Kidney capillary endothelial cell (primary cell): ENCODE measurements at regions not wholly inside any gene's neighbourhood (a gene's known extent, or its start where the extent isn't known, plus 50 kb on each side); places are given as distances from the start of the nearest gene placed in this dataset.
A peak's percentile ranks its signal among the peaks of the same experiment; 100 is the strongest.

ENCODE experiments used
- DNase-seq: peaks from one replicate; pipeline ENCODE4 v3.0.0-alpha.2; 2018; ENCODE audit warnings: low spot score

DNA sequence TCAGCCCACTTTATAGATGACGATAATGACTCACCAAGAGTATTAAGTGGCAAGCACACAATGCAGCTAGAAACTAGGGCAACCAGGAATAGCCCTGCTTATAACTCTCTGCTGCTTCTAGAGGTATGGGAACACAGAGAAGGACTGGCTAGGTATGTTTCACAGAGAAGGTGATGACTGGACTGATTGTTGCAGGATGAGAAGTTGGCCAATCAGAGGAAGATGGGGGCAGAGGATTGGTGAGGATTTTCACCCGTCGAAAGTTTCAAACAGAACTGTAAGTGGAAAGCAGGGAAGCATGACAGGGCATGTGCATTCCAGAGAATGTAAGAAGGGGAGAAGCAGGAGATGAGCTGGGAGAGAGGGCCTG lies 222.4 kb upstream of the JUN start:
- no peak for DNase-seq

DNA sequence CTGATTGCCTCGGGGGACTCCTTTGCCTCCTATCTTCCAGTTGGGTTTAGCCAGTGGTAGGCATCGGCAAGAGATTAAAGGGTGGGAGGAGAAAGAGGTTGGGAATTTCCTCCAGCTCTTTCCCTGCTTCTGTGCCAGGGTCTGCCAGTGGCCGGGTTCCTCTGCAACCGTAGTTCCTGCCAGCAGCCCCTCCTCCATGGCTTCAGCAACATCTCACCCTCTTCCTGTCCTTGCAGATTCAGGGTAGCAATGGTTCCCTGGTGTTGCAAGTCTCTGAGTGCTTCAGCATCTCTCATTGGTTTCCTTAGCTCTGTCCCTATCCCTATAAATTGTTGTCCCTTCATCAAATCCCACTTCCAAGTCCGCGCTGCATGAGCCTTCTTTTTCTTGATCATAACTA lies 223.1 kb upstream of the JUN start:
- DNase-seq, result no peak

DNA sequence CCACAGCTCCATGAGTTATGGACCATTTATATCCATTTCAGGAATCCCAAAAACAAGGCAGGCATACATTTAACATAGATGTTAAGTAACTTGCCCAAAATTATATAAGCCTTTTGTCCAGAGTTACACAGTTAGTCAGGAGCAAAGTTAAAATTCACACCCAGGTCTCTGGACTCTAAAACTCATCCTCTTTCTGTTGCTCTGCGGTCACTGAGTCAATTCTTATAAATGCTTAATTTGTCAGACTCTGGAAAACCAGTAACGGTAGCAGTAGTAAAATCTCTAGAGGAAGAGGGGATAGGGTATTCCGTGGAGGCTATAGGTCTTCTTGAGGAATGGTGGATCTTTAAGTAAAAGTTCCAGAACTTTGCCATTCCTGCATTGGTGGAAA lies 223.6 kb upstream of the JUN start:
- no peak for DNase-seq

DNA sequence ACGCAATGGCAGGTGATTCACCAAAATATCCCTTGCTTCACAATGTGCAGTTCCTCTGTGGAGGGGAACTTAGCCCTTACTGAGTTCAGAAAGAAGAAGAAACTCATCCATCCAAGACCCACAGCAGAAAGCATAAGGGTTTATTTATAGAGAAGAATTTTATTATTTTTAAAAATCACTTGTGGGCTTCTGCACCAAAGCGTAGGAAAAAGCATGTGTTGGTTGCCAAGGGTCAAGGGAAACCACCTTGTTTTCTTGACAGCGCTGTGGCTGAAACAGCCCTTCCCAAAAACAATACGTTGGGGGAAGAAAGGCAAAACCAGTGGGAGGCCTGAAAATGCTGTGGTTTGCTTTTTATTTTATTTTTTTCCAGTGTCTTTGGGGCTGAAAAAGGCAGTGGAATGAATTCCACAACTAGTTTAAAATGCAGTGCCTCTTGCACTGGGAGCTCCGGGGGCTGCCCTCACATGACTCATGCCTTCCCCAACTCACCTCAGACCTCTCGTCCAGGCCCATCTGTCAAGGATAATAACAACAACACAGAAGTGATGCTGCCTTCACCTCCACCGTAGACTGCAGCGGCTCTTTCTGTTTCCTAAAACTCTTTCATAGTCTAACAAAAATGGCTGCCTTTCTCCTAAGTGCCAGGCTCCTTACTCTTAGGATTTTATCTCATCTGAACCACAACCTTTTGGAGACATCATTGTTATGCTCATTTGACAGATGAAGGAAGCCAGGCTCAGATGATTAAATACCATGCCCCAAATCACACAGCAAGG lies 224.2 kb upstream of the JUN start:
- no peak for DNase-seq

DNA sequence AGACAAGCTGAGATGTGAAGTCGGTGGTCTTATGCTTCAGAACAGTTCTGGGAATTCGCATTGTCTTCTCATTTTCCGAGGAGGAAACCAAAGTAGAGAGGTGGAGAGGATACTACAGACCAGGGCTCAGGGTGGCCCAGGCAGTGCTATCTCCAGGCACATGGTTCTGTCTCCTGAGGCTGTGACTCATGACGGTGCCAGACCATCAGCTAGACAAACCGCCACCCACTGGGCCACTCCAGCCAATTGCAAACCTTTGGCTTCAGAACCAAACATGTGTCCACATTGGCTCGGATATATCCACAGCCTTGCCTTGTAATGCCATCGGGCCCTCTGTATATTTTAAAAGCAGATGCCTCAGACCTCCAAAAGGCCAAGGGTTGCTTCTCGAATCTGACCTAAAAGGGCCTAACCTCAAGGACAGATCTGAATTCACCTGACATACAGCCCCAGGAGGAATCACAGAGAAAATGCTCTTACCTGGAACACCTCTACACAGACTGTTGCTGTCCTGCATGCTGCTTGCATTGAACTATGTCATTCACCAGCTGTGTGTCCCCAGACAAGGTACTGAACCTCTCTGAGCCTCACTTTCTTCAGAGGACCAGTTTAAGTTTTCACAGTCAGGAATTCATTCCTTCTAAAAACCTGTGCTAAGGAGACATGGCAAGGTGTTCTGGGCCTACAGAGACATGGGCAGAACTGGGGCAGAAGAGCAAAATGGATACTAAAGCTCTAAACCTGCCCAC lies 224.9 kb upstream of the JUN start:
- no peak for DNase-seq

DNA sequence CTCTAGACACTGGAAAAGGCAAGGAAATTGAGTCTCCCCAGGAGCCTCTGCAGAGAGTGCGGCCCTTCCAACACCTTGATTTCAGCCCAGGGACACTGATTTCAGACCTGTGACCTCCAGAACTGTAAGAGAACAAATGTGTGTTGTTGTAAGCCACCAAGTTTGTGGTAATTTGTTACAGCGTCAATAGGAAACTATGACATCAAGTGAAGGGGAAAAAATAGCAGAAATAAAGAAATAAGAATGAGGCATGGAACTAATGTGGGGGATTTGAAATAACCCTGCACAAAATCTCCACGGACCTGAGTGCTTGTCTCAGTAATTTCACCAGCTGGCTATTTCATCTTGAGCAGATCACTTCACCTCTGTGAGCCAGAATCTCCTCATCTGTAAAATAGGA lies 227.8 kb upstream of the JUN start:
- no peak for DNase-seq

DNA sequence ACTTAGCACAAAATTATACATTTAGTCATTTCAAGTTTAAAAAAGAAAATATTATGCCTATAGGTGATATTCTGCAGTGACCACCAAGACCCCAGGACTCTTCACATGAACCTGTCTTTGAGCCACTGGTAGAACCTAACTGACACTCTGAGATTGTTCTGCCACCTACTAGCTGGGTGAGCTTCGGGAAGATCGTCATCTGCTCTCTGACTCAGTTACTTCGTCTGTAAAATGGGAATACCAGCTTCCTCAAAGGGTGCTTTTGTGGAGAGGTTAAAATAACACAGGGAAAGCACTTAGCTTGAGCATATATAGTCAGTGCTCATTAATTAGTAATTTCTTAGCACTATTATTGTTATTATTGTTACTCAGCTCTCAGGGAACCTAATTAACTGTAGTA lies 228.5 kb upstream of the JUN start:
- DNase-seq, result no peak

DNA sequence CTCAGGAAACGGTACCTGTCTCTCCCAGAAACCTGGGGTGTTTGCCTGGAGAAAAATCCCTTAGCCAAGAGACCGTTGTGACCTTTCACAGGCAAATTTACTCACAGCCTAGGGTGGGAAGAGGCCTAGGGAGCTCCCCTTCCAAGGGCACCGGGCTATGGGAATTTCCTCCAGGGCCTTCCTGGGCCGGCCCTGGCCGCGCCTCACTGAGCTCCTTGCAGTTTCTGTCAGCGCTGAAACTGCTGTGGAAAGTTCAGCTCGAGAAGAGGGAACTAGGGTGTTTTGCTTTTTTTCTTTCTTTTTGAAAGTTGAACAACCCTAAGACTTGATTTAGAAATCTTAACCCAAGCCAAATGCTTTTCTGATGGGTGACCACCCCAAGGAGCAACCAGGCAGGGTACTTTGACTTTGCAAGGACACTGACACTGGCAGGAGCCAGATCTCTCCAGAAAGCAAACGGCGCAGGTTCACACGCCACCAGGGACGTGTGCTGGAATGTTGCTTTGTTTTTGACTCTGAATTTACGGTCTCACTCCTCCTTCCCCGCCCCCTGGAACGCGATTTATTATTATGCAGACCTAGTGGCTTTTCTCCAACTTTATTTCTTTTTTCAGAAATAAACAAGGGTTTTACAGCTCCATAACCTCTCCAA lies 229.6 kb upstream of the JUN start:
- DNase-seq, result no peak

DNA sequence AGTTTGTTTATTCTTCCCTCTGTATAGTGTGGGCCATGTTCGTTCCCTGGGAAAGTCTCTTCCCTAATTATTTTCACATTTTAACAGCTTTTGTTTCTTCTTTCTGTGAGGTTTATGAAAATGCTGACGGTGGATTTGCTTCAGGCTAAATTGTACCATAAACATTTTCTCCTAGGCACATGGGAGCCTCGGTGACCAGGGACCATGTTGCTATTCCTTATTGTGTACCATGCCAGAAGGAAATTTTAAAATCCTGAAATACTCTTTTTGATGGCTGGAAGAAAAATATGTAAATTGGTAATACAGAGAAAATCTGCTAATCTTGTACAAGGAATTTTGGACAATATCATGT lies 230.1 kb upstream of the JUN start:
- DNase-seq, result no peak

DNA sequence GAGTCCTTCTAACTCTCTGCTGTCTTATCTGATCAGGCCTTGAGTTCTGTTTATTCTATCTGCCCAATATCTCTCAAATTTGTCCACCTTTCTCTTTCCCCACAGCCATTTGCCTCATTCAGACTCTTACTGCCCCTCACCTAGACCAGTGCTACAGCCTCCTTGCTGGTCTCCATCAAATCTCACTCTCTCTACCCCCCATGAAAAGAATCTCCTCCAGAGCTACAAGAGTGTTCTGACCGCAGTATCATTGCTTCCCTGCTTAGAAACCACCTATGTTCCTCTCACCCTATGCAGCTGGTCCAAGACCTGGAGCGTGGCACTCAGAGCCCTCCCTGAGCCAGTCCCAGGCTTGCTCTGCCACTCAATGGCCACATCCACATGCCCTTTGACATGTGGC lies 231.0 kb upstream of the JUN start:
- no peak for DNase-seq

DNA sequence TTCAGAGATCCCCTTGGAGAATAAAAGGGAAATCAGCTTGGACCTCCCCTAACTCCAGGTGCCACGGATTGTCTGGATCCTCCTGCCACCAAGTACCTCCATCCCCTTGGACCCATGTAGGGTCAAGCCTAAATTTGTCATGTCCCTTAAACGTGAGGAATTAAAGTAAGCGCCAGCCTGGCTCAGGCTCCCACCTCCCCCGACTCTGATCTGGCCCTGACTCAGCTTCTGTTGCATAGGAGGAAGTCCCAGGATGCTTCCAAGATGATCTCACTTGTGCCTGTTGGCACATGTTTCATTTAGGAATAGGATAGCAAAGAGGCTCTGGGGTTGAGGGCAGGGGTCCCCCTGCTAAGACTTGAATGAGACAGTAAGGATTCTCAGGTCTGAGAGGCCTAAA lies 231.9 kb upstream of the JUN start:
- peak; percentile 77 for DNase-seq

DNA sequence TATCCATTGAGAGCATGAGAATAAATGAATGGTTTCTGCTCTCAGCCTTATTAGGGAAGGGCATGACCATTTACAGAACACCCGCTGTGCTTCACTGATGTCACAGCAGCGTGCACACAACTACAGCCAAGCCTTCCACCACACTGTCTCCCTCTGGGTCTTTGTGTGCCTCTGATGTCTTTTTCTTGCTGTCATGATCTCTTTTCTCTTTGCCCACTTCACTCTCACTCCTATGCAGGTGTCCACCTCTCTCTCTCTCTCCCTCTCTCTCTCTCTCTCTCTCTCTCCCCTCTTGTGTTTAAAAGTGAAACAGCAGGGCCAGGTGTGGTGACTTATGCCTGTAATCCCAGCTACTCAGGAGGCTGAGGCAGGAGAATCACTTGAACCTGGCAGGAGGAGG lies 232.5 kb upstream of the JUN start:
- no peak for DNase-seq

DNA sequence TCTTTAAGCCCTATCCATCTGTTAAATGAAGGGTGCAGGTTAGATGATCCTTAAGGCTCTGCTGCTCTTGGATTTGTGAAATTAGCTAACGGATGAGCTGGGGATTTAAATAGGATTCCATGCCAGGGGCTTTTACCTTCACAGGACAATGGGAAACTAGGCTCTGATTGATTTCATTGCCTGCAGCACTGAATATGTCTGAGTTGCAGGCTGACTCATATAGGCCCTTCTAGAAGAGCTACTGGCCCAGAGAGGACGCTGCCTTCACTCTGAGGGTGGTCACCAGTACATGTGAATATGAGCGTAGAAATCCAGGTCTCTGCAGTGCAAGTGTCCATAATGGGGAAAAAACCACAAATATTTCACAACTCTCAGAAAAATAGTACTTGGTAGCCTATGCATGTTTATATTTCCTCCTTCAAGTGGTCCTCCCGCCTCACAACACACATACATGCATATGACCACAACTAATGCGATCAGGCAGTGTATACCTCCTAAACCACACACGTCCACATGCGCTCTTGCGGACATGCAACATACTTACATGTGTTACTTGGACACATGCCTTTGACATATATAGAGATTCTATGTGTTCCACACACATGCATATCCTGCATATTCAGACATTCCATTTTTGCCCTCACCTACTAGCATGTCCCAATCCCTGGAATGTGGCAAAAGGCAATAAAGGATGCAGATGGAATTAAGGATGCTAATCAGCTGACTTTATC lies 233.8 kb upstream of the JUN start:
- no peak for DNase-seq

DNA sequence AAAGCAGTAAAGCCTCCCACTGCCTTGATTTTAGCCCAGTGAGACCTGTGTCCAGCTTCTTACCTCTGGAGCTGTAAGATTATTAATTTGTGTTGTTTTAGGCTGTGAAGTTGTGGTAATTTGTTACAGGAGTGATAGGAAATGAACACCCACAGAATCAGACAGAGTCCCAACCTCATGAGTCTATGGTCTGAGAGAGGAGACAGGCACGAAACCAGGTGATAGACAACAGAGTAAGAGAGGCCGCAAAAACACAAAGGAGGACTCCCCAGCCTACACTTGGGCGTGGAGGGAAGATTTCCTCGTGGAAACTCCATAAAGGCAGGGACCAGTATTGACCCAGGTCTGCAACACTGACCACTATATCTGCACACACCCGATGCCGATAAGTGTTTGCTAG lies 234.6 kb upstream of the JUN start:
- no peak for DNase-seq

DNA sequence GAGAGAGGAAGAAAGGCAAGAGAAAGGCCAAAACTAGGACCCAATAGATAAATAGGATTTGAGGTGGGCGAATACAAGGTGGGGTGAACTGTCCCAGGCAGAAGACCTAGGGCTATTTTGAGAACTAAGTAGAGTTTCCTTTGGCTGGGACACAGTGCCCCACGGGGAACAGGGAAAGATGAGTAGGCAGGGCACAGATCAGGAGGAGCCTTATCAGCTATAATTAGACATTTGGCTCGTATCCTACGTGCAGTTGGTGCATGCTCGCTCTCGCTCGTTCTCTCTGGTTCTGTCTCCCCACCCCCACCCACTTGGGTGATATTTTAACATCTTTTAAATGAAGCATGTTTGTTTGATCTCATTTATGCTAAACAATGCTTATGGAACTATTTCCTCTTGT lies 235.0 kb upstream of the JUN start:
- DNase-seq, result no peak

DNA sequence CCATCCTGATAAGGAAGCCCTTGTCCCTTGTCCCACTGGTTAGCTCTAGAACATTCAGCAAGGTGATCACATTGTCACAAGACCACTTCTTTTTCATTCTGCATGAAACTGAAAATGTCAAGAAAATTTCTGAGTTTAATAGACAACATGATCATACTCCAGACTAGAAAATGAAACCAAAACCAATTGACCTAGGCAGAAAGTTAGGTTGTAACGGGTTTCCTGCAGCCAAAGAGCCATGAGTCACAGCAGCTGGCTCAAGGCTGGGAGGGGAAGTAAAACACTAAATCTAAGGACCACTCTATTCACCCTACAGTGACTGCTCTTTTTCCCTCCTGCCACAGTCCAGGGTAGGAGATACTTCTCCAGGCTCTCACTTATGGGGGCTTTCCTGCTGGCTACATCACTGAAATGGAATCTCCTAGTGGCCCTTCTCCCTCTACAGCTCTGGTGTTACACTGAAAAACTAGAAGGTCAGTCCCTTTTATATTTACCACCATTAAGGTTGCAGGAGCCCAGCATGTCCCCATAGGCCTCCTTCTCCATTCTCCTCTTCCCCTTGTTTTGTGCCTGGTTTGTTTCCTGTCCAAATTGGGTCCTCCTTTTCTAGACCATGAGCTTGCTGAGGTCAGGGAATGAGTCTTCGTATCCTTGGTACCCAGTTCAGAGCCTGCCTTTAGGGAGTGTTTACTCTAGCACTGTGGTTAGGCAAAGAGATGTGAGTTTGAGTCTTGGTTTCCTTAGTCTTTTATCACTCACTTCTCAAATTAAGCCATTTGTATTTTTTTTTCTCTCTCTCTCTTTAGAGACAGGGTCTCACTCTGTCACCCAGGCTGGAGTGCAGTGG lies 236.5 kb upstream of the JUN start:
- peak; percentile 88 for DNase-seq

DNA sequence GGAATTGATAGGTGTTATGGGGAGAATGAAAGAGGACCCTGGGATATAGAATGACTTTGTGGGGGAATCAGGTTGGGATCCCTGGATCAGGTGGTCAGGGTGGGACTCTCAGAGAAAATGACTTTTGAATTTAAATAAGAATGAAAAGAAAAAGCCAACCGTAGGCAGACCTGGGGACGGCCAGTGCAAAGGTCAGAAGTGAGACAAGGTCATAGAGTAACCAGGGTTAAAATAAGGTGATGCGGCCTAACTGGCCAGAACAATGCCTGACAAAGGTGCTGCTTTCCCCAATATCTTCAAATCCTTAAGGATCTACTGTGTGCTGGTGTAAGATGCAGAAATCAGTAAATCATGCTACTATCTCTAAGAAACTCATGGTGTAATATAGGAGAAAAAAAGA lies 238.4 kb upstream of the JUN start:
- DNase-seq, result no peak

DNA sequence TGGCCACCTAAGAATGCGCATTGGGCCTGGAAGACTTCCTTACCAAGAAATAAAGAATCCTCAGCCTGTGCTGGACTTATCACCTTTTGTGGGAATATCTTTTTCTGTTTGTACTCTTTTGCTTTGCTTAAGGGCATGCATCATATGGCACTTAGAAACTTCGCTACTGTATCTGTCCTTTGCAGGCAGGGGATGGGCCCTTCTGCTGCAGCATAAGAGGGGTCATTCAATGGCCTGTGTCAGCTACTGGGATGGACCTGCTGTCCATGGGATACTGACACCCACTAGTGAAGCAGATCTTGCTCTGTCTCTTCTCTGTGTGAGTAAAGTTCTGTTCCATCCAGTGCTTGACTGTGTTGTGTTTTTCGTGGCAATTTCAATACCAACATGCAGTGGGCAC lies 239.0 kb upstream of the JUN start:
- no peak for DNase-seq

DNA sequence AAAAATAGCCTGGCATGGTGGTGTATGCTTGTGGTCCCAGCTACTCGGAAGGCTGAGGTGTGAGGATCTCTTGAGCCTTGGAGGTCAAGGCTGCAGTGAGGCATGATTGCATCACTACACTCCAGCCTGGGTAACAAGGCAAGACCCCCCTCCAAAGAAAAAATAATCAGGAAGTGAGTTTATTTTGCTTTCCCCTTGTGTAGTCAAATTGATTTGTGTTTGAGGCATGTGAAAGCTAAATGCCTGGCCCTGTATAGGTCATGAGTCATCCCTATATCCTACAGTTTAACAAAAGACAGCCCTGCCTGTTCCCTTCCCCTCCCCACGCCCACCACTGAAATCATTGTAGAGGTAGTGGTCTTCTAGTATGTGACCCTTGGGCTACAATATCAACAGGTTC lies 241.4 kb upstream of the JUN start:
- peak; percentile 84 for DNase-seq

DNA sequence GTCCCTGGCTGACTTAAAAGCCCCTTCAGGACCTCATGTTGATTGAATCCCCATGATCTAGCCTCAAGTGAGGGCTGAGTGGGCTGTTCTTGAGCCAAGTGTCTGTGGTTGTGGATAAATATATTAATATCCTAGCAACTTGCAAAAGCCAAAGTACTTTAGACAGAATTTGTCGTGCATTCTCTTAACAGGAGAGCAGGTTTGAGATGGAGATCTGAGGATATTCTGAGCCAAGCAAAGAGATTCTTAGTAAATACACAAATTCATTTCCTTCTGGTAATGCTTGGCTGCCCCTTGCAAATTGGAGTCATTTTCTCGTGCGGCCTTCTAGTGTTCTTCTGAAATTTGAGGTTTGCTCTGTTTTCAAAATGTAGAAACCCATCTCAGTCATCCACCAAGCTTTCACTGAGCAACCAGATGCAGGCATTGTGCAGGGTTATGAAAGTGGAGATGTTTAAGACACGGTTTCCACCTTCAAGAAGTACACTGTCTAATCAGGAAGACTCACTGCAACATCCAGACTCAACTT lies 242.1 kb upstream of the JUN start:
- no peak for DNase-seq

DNA sequence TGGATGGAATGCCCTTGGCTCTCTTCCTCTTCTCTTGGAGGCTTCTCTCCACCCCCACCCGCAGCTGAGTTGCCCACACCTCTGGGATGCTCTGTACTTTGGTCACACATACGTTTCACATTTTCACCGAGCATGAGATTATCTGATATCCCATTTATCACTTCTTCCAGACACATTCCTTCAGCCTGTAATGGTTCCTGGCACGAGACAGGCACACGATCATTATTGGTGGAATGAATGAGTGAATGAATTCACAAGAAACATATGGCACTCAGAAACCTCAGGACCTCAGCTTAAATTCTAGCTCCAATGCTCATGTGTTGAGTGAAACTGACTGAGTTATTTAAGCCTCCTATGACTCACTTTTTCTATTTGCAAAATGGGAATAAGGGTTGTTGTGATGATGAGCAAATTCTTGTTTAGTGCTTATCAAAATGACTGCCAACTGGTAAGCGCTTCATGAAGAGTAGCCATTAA lies 242.7 kb upstream of the JUN start:
- DNase-seq, result no peak

DNA sequence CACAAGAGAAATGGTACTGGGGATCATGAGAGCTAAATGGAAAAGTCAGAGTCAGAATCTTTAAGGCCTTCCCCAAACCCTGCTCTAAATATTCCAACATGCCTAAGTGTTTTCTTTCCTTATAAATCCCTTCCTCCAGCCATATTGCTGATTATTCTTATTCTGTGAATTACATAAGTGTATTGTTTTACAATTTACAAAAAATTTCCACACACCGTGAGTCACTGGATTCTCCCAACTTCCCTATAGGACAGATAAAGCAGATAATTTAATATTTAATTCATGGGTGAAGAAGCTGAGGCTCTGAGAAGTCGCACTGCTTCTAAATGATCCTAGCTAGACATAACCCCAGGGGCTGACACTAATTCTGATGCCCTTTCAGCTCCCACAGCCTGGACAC lies 243.3 kb upstream of the JUN start:
- DNase-seq, result no peak
